IMR-90 (cell line): ENCODE measurements at regions not wholly inside any gene's neighbourhood (a gene's known extent, or its start where the extent isn't known, plus 50 kb on each side); places are given as distances from the start of the nearest gene placed in this dataset.

Experiments
- ATAC-seq: fragments of 200-7000 bp; cut with Tn5 transposase; 2 replicates; pipeline ENCODE4 v1.9.1; 2020; ENCODE audit warnings: low read depth, mild to moderate bottlenecking, moderate library complexity
- BruUV-seq: library from RNA; stranded (reverse); fragments of 400-500 nt; replicated peaks from 2 replicates; lab custom pipeline; 2021; lab: Mats Ljungman, UMichigan
- CTCF ChIA-PET: fragments of 300-600 bp; formaldehyde crosslinking; extraction: SDS; loops from one replicate; lab custom pipeline; 2021; ENCODE audit warnings: antibody characterized with exemption; lab: Yijun Ruan, JAX
- POLR2A ChIA-PET: fragments of 300-600 bp; sonication (Branson Sonifier 250); formaldehyde crosslinking; loops from one replicate; lab custom pipeline; 2022; ENCODE audit warnings: antibody characterized with exemption; ENCODE audit not compliant: unreplicated experiment; lab: Charles Lee
- DNase-seq: peaks from one replicate; pipeline ENCODE4 v3.0.0; 2013
- H2AFZ ChIP-seq: replicated peaks from 2 replicates; pipeline ENCODE3; 2013; ENCODE audit warnings: low read length, mild to moderate bottlenecking; ENCODE audit not compliant: poor library complexity
- H2AK5ac ChIP-seq: 2 replicates; pipeline ENCODE4 v1.6.1; 2013; ENCODE audit warnings: low read depth, low read length, inconsistent platforms
- H2AK9ac ChIP-seq: replicated peaks from 2 replicates; pipeline ENCODE3; 2013; ENCODE audit warnings: mild to moderate bottlenecking, low read depth, low read length, moderate library complexity; ENCODE audit not compliant: poor library complexity
- H2BK120ac ChIP-seq: 2 replicates; pipeline ENCODE4 v1.6.1; 2013; ENCODE audit warnings: low read depth, low read length, inconsistent platforms
- H2BK15ac ChIP-seq: 3 replicates; pipeline ENCODE4 v1.6.1; 2013; ENCODE audit warnings: low read depth, low read length, inconsistent platforms
- H2BK20ac ChIP-seq: 2 replicates; pipeline ENCODE4 v1.6.1; 2013; ENCODE audit warnings: low read depth, mild to moderate bottlenecking, inconsistent platforms, low read length, moderate library complexity
- H2BK5ac ChIP-seq: 2 replicates; pipeline ENCODE4 v1.6.1; 2013; ENCODE audit warnings: mild to moderate bottlenecking, low read depth, low read length, inconsistent platforms; ENCODE audit not compliant: poor library complexity, severe bottlenecking
- H3K14ac ChIP-seq: replicated peaks from 2 replicates; pipeline ENCODE4 v1.6.1; 2013; ENCODE audit warnings: low read depth, low read length, inconsistent platforms
- H3K18ac ChIP-seq: 2 replicates; pipeline ENCODE4 v1.6.1; 2013; ENCODE audit warnings: low read depth, low read length, control low read depth
- H3K23ac ChIP-seq: 2 replicates; pipeline ENCODE4 v1.6.1; 2013; ENCODE audit warnings: low read depth, low read length, inconsistent platforms
- H3K27ac ChIP-seq: 2 replicates; pipeline ENCODE4 v1.5.1; 2013; ENCODE audit warnings: mild to moderate bottlenecking, control low read depth, low read length; ENCODE audit not compliant: insufficient read depth
- H3K27me3 ChIP-seq: 2 replicates; pipeline ENCODE4 v1.6.1; 2013; ENCODE audit warnings: low read length; ENCODE audit not compliant: control insufficient read depth, insufficient read depth
- H3K36me3 ChIP-seq: 2 replicates; pipeline ENCODE4 v1.6.1; 2013; ENCODE audit warnings: low read length, mixed read lengths; ENCODE audit not compliant: control insufficient read depth, insufficient read depth
- H3K4ac ChIP-seq: 2 replicates; pipeline ENCODE4 v1.6.1; 2013; ENCODE audit warnings: low read depth, low read length, inconsistent platforms
- H3K4me1 ChIP-seq: 2 replicates; pipeline ENCODE4 v1.6.1; 2013; ENCODE audit warnings: low read length, mixed read lengths; ENCODE audit not compliant: control insufficient read depth, insufficient read depth
- H3K4me2 ChIP-seq: 2 replicates; pipeline ENCODE4 v1.6.1; 2013; ENCODE audit warnings: low read depth, mild to moderate bottlenecking, control low read depth, low read length, moderate library complexity
- H3K4me3 ChIP-seq: 2 replicates; pipeline ENCODE4 v1.5.1; 2013; ENCODE audit warnings: low read depth, mild to moderate bottlenecking, control low read depth, low read length, moderate library complexity; ENCODE audit not compliant: insufficient read depth
- H3K56ac ChIP-seq: 2 replicates; pipeline ENCODE4 v1.6.1; 2013; ENCODE audit warnings: low read length, inconsistent platforms; ENCODE audit not compliant: insufficient read depth; ENCODE audit errors: extremely low read depth
- H3K79me1 ChIP-seq, 2 experiments: 2 replicates each; pipeline ENCODE4 v1.6.1; 2013; ENCODE audit warnings: low read length in 2 of 2, inconsistent platforms in 1 of 2, low read depth in 1 of 2
- H3K9ac ChIP-seq: 2 replicates; pipeline ENCODE4 v1.6.1; 2013; ENCODE audit warnings: low read depth, low read length, control low read depth
- H3K9me1 ChIP-seq: 2 replicates; pipeline ENCODE4 v1.6.1; 2013; ENCODE audit warnings: low read length, inconsistent platforms; ENCODE audit not compliant: insufficient read depth
- H3K9me3 ChIP-seq: 2 replicates; pipeline ENCODE4 v1.6.1; 2013; ENCODE audit warnings: low read length; ENCODE audit not compliant: control insufficient read depth, insufficient read depth
- H4K20me1 ChIP-seq: 2 replicates; pipeline ENCODE4 v1.6.1; 2013; ENCODE audit warnings: low read length, inconsistent platforms; ENCODE audit not compliant: insufficient read depth
- H4K5ac ChIP-seq: 2 replicates; pipeline ENCODE4 v1.6.1; 2013; ENCODE audit warnings: mild to moderate bottlenecking, low read depth, low read length, control low read depth
- H4K8ac ChIP-seq, 2 experiments: 2 replicates each; pipeline ENCODE4 v1.6.1; 2013; ENCODE audit warnings: low read depth in 2 of 2, low read length in 2 of 2, control low read depth in 1 of 2, inconsistent platforms in 1 of 2
- H4K91ac ChIP-seq: 2 replicates; pipeline ENCODE4 v1.6.1; 2013; ENCODE audit warnings: low read depth, low read length, inconsistent platforms; ENCODE audit not compliant: insufficient read depth
- CEBPB ChIP-seq: IDR thresholded peaks from 2 replicates; pipeline ENCODE4 v1.6.1; 2012; ENCODE audit warnings: low read depth, low read length, improper control_type of control experiment
- MAFK ChIP-seq: IDR thresholded peaks from 2 replicates; pipeline ENCODE4 v1.6.1; 2012; ENCODE audit warnings: low read depth, low read length, improper control_type of control experiment
- WGBS, 2 experiments: methylation state at CpG; one replicate each; pipeline versions ENCODE4 v1.1.5 to v1.1.7; 2013; ENCODE audit warnings: missing lambda C conversion rate in 2 of 2; ENCODE audit not compliant: insufficient read length in 1 of 2; ENCODE audit errors: extremely low coverage in 2 of 2; 5-methylcytosine and 5-hydroxymethylcytosine counted together
- dilution Hi-C: fragments of 300-500 bp; cut with HindIII; formaldehyde crosslinking; loops from one replicate; pipeline ENCODE4 v1.14.3; 2018; ENCODE audit warnings: low sequenced_read_pairs; ENCODE audit not compliant: unreplicated experiment
- in situ Hi-C: fragments of 300-500 bp; cut with MboI; formaldehyde crosslinking; loops from 3 replicates; pipeline ENCODE4 v1.14.3; 2019; ENCODE audit warnings: low sequenced_read_pairs, inconsistent platforms, mixed read lengths
- intact Hi-C: fragments of 100-400 bp; cut with micrococcal nuclease; formaldehyde crosslinking; loops from 2 replicates; pipeline ENCODE4 v1.10.0; 2022

DNA sequence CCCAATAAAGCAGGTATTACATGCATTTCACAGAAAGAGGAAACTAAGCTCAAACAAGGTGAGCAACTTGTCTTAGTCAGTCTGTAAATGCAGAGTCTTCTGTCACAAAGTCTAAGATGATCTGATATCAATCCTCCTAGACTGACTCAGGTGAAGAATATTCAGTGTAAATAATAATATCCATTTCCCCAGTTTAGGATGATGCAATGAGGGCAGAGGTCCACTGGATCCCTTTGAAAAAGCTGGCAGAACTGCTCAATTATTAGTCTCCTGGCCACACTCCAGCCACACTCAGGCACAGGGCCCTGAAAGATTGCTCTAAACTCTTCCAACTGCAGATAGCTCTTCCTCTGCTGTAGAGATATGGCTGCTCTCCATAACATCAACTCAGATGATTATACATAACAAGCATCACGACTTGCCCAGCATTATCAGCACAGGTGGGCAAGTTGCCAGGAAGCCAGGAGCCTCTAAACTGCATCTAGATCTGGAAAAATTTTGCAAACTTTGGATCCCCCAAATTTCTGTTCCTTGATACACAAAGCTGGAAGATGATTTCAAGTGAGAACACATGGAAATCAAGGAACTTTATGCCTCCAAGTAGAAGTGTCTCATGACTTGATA is 129.8 kb upstream of the CPNE4 start:
- no TSS peak for BruUV-seq
- H4K8ac ChIP-seq = no peak overlapping the region
- no CpG with 5 or more reads among the region's 1 CpG for WGBS, 2 experiments
- no peaks in the 10 kb centered on the region for H3K9me3 ChIP-seq
- no peak overlapping the region for H3K18ac ChIP-seq
- H2BK120ac ChIP-seq = no peak overlapping the region
- H3K23ac ChIP-seq = no peak overlapping the region
- H2BK15ac ChIP-seq = no peak overlapping the region
- H4K20me1 ChIP-seq = no peaks in the 10 kb centered on the region
- H4K5ac ChIP-seq = no peak overlapping the region
- no peak overlapping the region for H3K9ac ChIP-seq
- H3K14ac ChIP-seq = no peak overlapping the region
- H3K79me1 ChIP-seq = no peaks in the 10 kb centered on the region
- ATAC-seq (peak; percentile 49), DNase-seq (peak; percentile 29)
- H3K27ac ChIP-seq = no peak overlapping the region
- no peaks in the 10 kb centered on the region for H3K9me1 ChIP-seq
- no peak overlapping the region for H3K56ac ChIP-seq
- H3K27me3 ChIP-seq = peaks cover 2% of the 10 kb centered on the region; the same call in 1 of the 2 replicates
- H3K4me1 ChIP-seq = no peaks in the 10 kb centered on the region
- no peak overlapping the region for H4K91ac ChIP-seq
- H3K4me3 ChIP-seq = no peak overlapping the region
- no peak overlapping the region for H2AK9ac ChIP-seq
- CTCF ChIA-PET = interaction anchor here (0.6 kb wide), 1 partner anchor 153 kb away, joined by 3 read pairs; no protein-coding TSS in a partner anchor
- H3K36me3 ChIP-seq = no peaks in the 10 kb centered on the region
- no peak overlapping the region for H3K4me2 ChIP-seq
- TF ChIP-seq MAFK (no peak), CEBPB (peak; percentile 41; the same call in 1 of the 2 replicates)
- dilution Hi-C loops = no loop called here
- H2AK5ac ChIP-seq = no peak overlapping the region
- H2BK20ac ChIP-seq = no peak overlapping the region
- intact Hi-C loops = no loop called here
- no peak overlapping the region for H2BK5ac ChIP-seq
- no peak overlapping the region for H2AFZ ChIP-seq
- in situ Hi-C loops = no loop called here
- POLR2A ChIA-PET = no interaction called here
- H3K4ac ChIP-seq = no peak overlapping the region
